Kasumi-1 (cell line): ENCODE measurements at regions not wholly inside any gene's neighbourhood (a gene's known extent, or its start where the extent isn't known, plus 50 kb on each side); places are given as distances from the start of the nearest gene placed in this dataset.
"Not testable (repeated sequence)": the region's sequence is repeated elsewhere in the genome, so short reads cannot be mapped to it uniquely, and the experiment has no call there.

Source experiments
- DNase-seq, 2 experiments: peaks; one replicate each; lab custom pipeline; 2025; lab: John Stamatoyannopoulos, UW

DNA sequence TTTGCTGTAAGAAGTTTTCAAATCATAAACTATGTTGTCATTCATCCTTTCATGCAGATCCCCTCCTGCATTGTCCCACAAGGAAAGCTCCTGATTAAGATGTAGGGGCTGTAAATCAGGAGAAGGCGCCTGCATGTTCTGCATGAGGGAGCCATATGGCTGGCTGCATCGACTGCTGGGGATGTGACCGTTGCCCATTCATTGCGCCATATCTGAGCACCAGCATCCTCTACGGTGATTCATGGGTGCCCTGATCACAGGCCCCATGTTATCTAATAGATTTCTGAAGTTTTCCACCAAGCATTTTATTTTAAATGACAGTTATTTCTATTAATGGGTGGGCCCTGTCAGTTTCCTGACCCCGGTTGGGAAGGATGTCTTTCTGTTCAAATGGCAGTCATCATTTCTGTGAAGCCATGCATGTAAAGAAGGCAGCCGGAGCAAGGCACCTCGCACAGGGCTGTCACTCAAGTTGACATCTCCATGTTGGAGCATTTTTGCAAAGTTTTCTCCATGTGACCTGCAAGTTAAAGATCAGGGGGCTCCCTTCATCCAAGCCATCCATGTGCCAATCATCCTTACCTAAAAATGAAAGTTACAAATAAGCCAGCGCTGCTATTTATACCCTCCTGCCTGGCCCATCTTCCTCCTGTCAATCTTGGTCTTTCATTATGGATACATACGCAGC, 128.8 kb downstream of the TEX36 start:
- no peak for DNase-seq

DNA sequence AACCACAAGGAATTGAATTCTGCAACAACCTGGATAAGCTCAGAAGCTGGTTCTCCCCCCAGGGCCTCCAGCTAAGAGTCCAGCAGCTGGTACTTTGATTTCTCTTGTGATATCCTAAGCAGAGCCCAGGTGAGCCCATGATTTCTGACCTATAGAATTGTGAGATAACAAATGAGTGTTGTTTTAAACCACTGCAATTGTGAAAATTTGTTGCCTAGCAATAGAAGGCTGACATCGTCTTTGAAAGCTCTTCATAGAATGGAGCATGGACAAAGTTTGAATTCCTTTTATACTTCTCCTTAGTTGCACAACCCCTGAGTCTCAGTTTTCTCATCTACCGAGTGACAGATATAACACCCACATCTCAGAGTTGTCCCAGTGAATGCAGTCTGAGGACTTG, 129.9 kb downstream of the TEX36 start:
- no peak for DNase-seq

DNA sequence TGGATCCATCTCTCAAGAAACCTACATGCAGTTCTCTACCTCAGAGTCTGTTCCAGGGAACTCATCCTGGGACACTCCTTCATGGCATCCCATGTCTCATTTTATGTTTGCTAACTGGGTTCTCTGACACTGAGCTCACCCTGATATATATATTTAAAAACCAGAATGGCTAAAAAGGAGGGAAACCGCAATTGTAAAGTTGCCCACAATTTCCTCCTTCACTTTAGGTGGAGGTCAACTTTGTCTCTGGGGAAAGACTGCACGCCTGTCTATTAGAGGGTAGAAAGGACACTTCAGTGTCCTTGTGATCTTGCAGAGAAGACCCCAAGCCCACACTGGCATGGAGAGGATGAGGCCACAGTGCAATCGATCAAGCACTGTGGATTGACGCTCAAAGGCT, 131.7 kb downstream of the TEX36 start:
- no peak for DNase-seq

DNA sequence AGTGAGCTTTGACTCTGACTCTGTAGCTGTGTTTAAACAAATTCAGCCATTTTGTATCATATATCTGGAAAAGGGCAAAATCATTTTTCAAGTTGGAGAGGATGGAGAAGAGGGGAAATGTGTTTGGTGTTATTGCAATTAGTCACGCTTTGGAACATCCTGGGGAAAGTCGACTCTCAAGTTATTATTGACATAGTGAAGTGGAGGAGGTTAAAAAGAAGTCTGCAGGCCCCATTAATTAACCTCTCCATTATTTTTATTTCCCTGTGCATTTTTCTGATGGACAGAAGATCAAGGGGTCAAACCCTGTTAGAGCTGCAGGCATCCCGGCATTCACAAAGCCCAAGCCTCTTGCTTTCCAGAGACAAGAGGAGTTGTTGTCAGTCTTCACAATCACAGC, 132.6 kb downstream of the TEX36 start:
- DNase-seq = no peak

DNA sequence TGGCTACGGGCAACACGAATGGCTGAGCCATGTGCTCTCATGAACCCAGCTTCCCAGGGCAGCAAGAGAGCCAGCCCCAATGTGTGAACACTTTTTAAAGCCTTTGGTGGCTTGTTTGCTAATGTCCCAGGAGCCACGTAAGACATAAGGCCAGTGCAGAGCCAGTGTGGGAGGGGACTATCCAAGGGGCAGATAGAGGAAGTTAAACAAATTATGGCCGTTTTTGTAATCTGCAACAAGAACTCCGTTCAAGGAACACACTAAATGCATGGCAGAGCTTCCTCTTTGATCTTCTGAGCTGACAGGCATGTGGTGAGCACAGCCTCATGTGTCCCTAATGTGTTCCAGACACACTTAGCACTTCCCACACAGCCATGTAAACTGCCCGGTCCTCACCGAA, 133.3 kb downstream of the TEX36 start:
- DNase-seq = peak; percentile 13 to 14

GRCh38 chr10:125548878-125549277, 134.1 kb downstream of the TEX36 start:
- DNase-seq = no peak

GRCh38 chr10:125548356-125548755, 134.6 kb downstream of the TEX36 start:
- no peak for DNase-seq

DNA sequence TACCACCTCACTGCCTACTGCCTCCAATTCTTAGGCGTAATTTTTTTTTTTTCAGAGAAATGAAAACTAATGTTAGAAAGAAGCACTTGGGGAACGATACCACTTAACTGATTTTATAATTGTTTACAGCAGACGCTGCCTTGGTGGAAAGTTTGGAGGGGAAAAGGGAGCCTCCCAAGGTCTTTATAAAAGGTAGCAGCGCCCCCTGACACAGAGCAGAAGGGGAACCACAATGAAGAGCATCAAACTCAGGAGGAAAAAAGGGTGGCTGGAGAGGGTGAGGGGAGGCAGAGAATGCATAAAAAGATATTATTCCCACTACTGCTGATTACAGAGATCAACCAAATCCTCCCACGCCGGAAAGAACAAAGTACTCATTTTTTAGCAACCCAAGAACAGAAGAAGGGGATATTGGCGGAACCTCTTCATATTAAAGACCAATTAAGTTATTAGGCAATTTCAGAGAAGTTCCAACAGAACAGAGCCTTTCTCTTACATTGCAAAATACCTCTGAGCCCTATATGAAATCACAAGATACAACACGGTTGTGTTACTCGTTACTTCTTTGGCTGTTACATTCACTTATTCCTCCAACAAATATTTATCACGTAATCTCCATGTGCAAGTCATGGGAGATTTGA, 135.8 kb downstream of the TEX36 start:
- DNase-seq = no peak

DNA sequence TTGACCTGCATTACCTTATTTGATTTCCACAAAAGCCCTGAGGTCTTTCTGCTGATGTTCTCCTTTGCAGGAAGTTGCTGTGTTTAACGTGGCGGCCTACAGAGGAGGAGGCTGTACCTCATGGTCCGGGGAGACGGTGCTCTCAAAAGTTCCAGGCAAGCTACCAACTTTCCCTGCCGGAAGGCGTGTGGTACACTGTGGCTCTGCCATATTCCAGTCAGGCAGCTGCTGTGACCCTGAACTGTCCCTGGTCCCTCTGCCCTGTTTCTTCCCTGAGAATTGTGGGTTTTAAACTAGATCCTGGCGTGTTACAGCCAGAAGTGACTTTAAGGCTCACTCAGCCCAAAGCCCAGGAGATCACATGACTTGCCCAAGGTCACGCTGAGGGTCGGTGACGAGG, 139.2 kb downstream of the TEX36 start:
- no peak for DNase-seq

DNA sequence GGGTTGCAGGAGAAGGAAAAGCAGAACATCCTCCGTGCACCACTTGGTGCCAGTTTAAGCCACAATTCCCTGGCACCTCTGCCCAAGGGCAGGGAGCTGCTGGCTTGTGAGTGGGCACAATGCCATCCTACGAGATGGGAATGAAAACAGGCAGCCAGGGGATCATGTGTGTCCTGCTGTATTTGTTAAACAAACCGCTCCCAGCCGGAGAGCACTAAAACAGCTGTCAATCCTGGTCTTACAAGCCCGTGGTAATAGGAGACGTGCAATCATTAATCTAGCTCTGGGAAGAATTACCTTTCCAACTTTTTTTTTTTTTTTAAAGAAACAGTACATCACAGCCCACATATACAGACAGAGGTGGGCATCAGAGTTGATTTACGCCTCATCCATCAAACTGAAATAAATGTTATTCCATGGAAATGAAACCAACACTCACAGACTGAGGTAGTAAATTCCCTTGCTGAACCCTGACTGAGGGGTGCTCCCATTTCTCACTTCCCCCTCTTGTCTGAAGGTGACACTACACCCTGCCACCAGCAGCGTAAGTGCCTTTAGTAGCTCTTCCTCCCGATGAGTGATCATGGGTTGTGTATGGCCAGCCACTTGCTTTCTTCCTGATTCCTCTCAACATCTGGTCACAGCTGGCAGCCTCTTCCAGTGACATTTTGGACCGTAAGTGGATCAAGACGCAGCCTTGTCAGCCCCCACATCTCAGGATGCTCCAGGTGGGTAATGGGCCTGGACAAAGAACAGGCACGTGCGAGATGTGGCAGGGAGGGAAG, 143.8 kb downstream of the TEX36 start:
- DNase-seq = no peak

DNA sequence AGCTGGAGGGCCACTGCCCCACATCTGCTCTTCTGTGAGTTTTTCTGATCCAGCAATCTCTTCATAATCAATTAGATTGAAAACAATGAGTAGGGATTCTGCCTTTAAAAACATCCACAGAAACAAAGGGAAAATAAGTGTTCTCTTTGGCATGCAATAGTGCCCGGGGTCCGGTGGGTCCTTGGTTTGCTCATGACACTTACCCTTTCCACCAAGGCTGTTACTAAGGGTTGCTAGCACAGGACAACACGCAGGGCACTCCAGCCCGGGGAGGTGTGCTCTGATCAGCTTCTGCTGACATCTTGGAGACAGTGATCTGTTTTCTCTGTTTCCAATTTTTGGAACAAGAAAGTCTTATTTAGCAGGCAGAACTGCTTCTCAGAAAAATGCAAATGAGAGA, 146.7 kb downstream of the TEX36 start:
- DNase-seq = no peak

DNA sequence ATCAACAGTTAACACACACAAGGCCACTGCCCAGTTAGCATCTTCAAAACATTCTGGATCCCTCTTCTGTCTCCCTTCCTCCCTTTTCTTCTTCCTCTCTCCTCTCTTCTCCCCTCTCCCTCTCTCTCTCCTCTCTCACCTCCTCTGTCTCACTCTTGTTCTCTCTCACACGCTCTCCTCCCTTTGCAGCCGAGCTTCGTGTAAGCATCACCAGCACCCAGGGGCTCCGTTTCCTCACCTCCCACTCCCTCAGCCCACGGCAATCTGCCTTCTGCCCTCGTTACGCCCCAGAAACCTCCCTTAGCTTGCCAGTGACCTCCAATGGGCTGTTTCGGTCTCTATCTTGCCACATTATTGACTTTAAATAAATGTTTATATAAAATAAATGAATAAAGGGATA, 147.4 kb downstream of the TEX36 start:
- DNase-seq = no peak

DNA sequence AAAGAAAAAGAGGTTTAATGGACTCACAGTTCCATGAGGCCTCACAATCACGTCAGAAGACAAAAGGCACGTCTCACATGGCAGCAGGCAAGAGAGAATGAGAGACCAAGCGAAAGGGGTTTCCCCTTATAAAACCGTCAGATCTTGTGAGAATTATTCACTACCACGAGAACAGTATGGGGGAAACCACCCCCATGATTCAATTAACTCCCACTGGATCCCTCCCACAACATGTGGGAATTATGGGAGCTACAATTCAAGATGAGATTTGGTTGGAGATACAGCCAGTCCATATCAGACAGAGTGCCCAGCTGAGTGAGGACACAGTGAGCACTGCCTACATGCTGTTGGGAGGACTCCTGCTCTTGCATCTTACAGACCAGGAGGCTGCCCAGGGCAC, 148.4 kb downstream of the TEX36 start:
- DNase-seq = no peak

DNA sequence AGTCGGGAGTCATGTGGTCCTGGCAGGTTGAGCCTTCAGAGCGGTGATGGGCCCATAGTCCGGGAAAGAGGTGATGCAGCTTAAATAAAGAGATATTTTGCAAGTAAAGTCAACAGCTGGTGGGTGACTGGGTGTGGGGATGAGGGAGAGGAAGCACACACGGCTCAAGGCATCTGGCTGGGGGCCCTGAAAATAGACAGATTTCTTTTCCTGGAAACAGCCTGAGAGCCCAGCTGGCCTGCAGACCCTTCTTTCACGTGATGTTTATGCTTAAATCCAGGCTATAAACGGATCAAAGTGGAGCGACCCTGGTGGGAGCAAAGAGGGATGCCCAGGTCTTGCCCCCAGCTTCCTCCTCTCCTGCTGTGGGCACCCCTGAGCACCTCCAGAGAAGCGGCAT, 149.1 kb downstream of the TEX36 start:
- no peak for DNase-seq

DNA sequence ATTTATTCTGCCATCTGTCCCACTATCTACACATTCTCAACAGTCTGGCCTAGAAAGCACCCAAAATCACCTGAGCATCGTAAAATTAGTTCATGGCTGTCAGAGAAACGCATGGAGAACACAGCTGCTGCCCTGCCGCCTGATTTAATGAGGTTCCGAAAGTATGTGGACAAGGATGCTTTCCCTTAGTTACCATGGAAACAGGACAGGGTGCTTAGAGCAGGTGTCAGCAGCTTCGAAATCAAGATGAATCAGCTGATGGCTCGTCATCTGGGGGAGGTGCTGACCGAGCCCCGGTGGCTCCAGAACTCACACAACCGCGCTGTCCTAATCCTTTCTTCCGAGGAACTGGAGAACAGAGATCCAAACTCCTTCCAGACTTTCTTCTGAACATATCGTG, 151.5 kb downstream of the TEX36 start:
- DNase-seq = no peak

- DNase-seq = no peak
These were observed 159.6 kb downstream of the TEX36 start for GRCh38 chr10:125523347-125523746.

- peak; percentile 31 to 33 for DNase-seq
These were observed 161.0 kb downstream of the TEX36 start for GRCh38 chr10:125521721-125522680.

- DNase-seq = no peak
These were observed 162.0 kb downstream of the TEX36 start for GRCh38 chr10:125520968-125521367.

DNA sequence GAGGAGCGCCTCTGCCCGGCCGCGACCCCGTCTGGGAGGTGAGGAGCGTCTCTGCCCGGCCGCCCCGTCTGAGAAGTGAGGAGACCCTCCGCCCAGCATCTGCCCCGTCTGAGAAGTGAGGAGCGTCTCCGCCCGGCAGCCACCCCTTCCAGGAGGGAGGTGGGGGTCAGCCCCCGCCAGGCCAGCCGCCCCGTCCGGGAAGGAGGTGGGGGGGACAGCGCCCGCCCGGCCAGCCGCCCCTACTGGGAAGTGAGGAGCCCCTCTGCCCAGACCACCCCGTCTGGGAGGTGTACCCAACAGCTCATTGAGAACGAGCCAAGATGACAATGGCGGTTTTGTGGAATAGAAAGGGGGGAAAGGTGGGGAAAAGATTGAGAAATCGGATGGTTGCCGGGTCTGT, 164.6 kb downstream of the TEX36 start:
- not testable (repeated sequence) for DNase-seq

- no peak for DNase-seq
These were observed 167.4 kb downstream of the TEX36 start for GRCh38 chr10:125515571-125515970.

GRCh38 chr10:125514206-125515162, 168.5 kb downstream of the TEX36 start:
- no peak for DNase-seq
